C4-2B (cell line): ENCODE measurements at regions not wholly inside any gene's neighbourhood (a gene's known extent, or its start where the extent isn't known, plus 50 kb on each side); places are given as distances from the start of the nearest gene placed in this dataset.

Experiments
- CTCF ChIP-seq: fragments of 450-650 bp; conservative IDR thresholded peaks from 2 replicates; pipeline ENCODE4 v1.5.1; 2017; ENCODE audit warnings: mild to moderate bottlenecking
- ZFX ChIP-seq: fragments of 450-650 bp; IDR thresholded peaks from 2 replicates; pipeline ENCODE4 v1.6.1; 2017

- TF ChIP-seq CTCF = no peak
- no peak for TF ChIP-seq ZFX
These were observed 110.1 kb downstream of the SUCNR1 start for GRCh38 chr3:151983538-151983937.
